Osteoblast (primary cell): ENCODE measurements at regions not wholly inside any gene's neighbourhood (a gene's known extent, or its start where the extent isn't known, plus 50 kb on each side); places are given as distances from the start of the nearest gene placed in this dataset.

Source experiments
- DNase-seq: peaks from one replicate; pipeline ENCODE4 v3.0.0; 2011; ENCODE audit warnings: low spot score, mixed read lengths; ENCODE audit not compliant: insufficient read length; ENCODE audit errors: missing footprints
- H2AFZ ChIP-seq: 2 replicates; pipeline ENCODE4 v1.6.0; 2011; ENCODE audit warnings: mild to moderate bottlenecking, low read length
- H3K27ac ChIP-seq: 2 replicates; pipeline ENCODE4 v1.5.1; 2011; ENCODE audit warnings: mild to moderate bottlenecking, low read depth, low read length, moderate library complexity
- H3K27me3 ChIP-seq: 2 replicates; pipeline ENCODE4 v1.6.0; 2012; ENCODE audit warnings: mild to moderate bottlenecking, control low read depth, inconsistent platforms, low read length, moderate library complexity; ENCODE audit not compliant: insufficient read depth
- H3K36me3 ChIP-seq: 2 replicates; pipeline ENCODE4 v1.5.1; 2011; ENCODE audit warnings: mild to moderate bottlenecking, low read length, control low read depth, moderate library complexity; ENCODE audit not compliant: insufficient read depth
- H3K4me1 ChIP-seq: 2 replicates; pipeline ENCODE4 v1.5.1; 2011; ENCODE audit warnings: mild to moderate bottlenecking, low read length, control low read depth, moderate library complexity; ENCODE audit not compliant: insufficient read depth
- H3K4me2 ChIP-seq: 2 replicates; pipeline ENCODE4 v1.6.0; 2011; ENCODE audit warnings: mild to moderate bottlenecking, low read length; ENCODE audit not compliant: insufficient read depth
- H3K4me3 ChIP-seq: fragments of 200-600 bp; sonication (generic); 3 replicates; pipeline ENCODE4 v1.5.1; 2012; ENCODE audit warnings: mild to moderate bottlenecking, low read length, inconsistent platforms; ENCODE audit not compliant: insufficient read depth
- H3K79me2 ChIP-seq: 2 replicates; pipeline ENCODE4 v1.6.0; 2012; ENCODE audit warnings: mild to moderate bottlenecking, low read length, control low read depth, inconsistent platforms; ENCODE audit not compliant: insufficient read depth
- H3K9me3 ChIP-seq: 2 replicates; pipeline ENCODE4 v1.5.1; 2011; ENCODE audit warnings: low read depth, low read length, control low read depth
- H4K20me1 ChIP-seq: 2 replicates; pipeline ENCODE4 v1.6.0; 2012; ENCODE audit warnings: mild to moderate bottlenecking, low read length, control low read depth; ENCODE audit not compliant: insufficient read depth
- TF ChIP-seq, protein P1 (sequence below): IDR thresholded peaks from 2 replicates; pipeline ENCODE4 v1.5.1; 2011; ENCODE audit warnings: mild to moderate bottlenecking, low read depth, low read length, moderate library complexity; ENCODE audit errors: extremely low read depth

DNA sequence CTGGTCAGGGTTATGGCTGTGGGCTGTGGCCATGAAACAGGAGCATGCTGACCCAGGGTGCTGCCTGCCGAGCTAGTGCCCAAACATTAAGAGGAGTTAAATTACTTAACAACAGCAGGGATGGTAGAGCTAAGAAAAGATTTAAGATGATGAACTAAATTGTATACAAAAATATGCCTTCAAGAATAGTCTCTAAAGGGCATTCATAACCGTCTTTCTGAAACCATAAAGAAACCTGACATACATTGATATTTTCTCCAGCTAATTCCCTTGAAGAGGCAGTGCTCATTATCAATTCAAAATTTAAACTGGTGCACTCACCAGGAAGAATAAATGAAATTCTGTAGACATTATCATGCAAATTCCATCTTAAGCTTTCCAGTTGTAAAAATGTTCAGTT is 265.8 kb upstream of the TAC1 start:
- H2AFZ ChIP-seq = no peak overlapping the region
- no peaks in the 10 kb centered on the region for H3K79me2 ChIP-seq
- no peak for DNase-seq
- H3K4me3 ChIP-seq = no peak overlapping the region
- TF ChIP-seq, protein P1, sequence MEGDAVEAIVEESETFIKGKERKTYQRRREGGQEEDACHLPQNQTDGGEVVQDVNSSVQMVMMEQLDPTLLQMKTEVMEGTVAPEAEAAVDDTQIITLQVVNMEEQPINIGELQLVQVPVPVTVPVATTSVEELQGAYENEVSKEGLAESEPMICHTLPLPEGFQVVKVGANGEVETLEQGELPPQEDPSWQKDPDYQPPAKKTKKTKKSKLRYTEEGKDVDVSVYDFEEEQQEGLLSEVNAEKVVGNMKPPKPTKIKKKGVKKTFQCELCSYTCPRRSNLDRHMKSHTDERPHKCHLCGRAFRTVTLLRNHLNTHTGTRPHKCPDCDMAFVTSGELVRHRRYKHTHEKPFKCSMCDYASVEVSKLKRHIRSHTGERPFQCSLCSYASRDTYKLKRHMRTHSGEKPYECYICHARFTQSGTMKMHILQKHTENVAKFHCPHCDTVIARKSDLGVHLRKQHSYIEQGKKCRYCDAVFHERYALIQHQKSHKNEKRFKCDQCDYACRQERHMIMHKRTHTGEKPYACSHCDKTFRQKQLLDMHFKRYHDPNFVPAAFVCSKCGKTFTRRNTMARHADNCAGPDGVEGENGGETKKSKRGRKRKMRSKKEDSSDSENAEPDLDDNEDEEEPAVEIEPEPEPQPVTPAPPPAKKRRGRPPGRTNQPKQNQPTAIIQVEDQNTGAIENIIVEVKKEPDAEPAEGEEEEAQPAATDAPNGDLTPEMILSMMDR = no peak
- no peaks in the 10 kb centered on the region for H4K20me1 ChIP-seq
- no peak overlapping the region for H3K27ac ChIP-seq
- no peaks in the 10 kb centered on the region for H3K9me3 ChIP-seq
- no peaks in the 10 kb centered on the region for H3K36me3 ChIP-seq
- no peak overlapping the region for H3K4me2 ChIP-seq
- H3K4me1 ChIP-seq = no peaks in the 10 kb centered on the region
- H3K27me3 ChIP-seq = no peaks in the 10 kb centered on the region

DNA sequence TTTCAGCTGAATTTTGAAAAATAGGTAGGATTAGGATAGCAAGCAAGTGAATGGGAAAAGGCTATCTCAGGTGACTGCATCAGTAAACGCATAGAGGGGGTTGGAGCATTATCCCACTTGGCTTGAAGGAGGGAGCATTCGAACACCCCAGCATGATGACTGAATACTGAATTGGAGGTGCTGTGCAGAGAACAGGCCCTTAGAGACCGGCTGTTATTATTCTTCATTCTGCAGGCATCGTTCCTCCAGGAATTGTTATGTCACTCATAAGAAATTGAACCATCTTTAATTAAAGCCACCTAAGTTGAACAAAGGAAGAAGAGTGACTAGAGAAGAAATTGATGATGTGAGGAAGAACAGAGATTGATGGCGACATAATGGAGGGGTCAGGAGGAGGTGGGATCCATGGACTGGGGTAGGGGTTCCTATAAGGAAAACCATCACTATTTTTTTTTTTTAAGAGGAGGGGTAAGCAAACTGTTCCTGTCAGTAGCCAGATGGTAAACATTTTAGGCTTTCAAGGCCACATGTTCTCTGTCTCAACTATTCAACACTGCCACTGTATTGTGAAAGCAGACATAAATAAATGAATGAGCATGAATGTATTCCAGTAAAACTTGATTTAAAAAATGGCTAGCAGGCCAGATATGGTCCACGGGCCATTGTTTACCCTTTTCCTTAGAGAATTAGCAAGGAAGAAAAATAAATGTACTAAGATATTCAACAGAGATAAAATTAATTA is 264.7 kb upstream of the TAC1 start:
- no peaks in the 10 kb centered on the region for H3K36me3 ChIP-seq
- H3K4me2 ChIP-seq = no peak overlapping the region
- H3K4me3 ChIP-seq = no peak overlapping the region
- no peaks in the 10 kb centered on the region for H3K79me2 ChIP-seq
- H3K27me3 ChIP-seq = no peaks in the 10 kb centered on the region
- no peak overlapping the region for H3K27ac ChIP-seq
- no peak for DNase-seq
- no peaks in the 10 kb centered on the region for H3K4me1 ChIP-seq
- no peaks in the 10 kb centered on the region for H3K9me3 ChIP-seq
- TF ChIP-seq, protein P1 = no peak
- no peak overlapping the region for H2AFZ ChIP-seq
- H4K20me1 ChIP-seq = no peaks in the 10 kb centered on the region

DNA sequence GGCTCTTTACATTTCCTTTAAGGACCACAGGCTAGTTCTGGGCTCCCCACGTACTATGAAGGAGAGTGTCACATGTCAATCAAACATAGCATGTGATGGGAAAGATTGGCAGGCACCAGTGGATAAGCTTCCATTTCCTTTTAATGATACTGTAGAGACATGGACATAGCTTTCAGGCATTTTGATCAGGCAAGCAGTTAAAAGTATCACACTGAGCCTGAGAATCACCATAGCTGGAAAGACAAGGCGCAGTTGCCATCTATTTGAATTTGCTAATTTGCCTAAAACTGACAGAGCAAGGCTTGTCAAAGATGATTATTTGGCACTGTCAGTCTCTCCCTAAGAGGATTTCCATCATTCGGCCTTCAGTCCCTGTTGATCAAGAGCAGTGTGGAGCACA is 263.4 kb upstream of the TAC1 start:
- Histone ChIP-seq H4K20me1 (no peaks in the 10 kb centered on the region), H3K4me2 (no peak overlapping the region), H3K27me3 (no peaks in the 10 kb centered on the region), H3K79me2 (no peaks in the 10 kb centered on the region), H3K9me3 (no peaks in the 10 kb centered on the region), H3K4me3 (no peak overlapping the region), H2AFZ (no peak overlapping the region), H3K4me1 (no peaks in the 10 kb centered on the region), H3K36me3 (no peaks in the 10 kb centered on the region), H3K27ac (no peak overlapping the region)
- TF ChIP-seq, protein P1 = no peak
- DNase-seq = no peak

DNA sequence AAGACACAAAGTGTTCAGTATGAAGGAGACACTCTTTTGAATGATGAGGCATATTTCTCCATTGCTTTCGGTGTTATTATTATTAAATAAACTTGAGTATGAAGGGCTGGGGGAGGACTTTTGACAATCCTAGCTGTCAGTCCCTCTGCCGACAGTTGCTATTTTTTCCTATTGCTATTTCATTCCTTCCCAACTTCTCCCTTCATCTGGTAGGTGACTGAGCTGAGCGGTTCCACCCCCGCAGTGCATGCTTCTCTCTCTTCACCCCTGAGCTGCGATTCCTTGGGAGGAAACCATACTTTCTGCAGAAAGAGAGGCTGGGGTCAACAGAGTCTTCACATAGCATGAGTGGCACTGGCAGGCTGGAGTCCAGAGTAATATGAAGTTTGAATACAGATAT is 261.2 kb upstream of the TAC1 start:
- Histone ChIP-seq H3K27me3 (no peaks in the 10 kb centered on the region), H3K4me1 (no peaks in the 10 kb centered on the region)
- TF ChIP-seq, protein P1 = no peak

More for the DNA sequence above, 261.2 kb upstream of the TAC1 start:
- H3K79me2 ChIP-seq = no peaks in the 10 kb centered on the region
- DNase-seq = no peak
- H3K9me3 ChIP-seq = no peaks in the 10 kb centered on the region
- H3K4me2 ChIP-seq = no peak overlapping the region
- no peaks in the 10 kb centered on the region for H3K36me3 ChIP-seq
- H2AFZ ChIP-seq = no peak overlapping the region
- no peak overlapping the region for H3K4me3 ChIP-seq
- H4K20me1 ChIP-seq = no peaks in the 10 kb centered on the region
- H3K27ac ChIP-seq = no peak overlapping the region
